IMR-90 (cell line): ENCODE measurements at regions not wholly inside any gene's neighbourhood (a gene's known extent, or its start where the extent isn't known, plus 50 kb on each side); places are given as distances from the start of the nearest gene placed in this dataset.

ENCODE experiments used
- ATAC-seq: fragments of 200-7000 bp; cut with Tn5 transposase; 2 replicates; pipeline ENCODE4 v1.9.1; 2020; ENCODE audit warnings: low read depth, mild to moderate bottlenecking, moderate library complexity
- BruUV-seq: library from RNA; stranded (reverse); fragments of 400-500 nt; replicated peaks from 2 replicates; lab custom pipeline; 2021; lab: Mats Ljungman, UMichigan
- CTCF ChIA-PET: fragments of 300-600 bp; formaldehyde crosslinking; extraction: SDS; loops from one replicate; lab custom pipeline; 2021; ENCODE audit warnings: antibody characterized with exemption; lab: Yijun Ruan, JAX
- POLR2A ChIA-PET: fragments of 300-600 bp; sonication (Branson Sonifier 250); formaldehyde crosslinking; loops from one replicate; lab custom pipeline; 2022; ENCODE audit warnings: antibody characterized with exemption; ENCODE audit not compliant: unreplicated experiment; lab: Charles Lee
- DNase-seq: peaks from one replicate; pipeline ENCODE4 v3.0.0; 2013
- H2AFZ ChIP-seq: replicated peaks from 2 replicates; pipeline ENCODE3; 2013; ENCODE audit warnings: low read length, mild to moderate bottlenecking; ENCODE audit not compliant: poor library complexity
- H2AK5ac ChIP-seq: 2 replicates; pipeline ENCODE4 v1.6.1; 2013; ENCODE audit warnings: low read depth, low read length, inconsistent platforms
- H2AK9ac ChIP-seq: replicated peaks from 2 replicates; pipeline ENCODE3; 2013; ENCODE audit warnings: mild to moderate bottlenecking, low read depth, low read length, moderate library complexity; ENCODE audit not compliant: poor library complexity
- H2BK120ac ChIP-seq: 2 replicates; pipeline ENCODE4 v1.6.1; 2013; ENCODE audit warnings: low read depth, low read length, inconsistent platforms
- H2BK15ac ChIP-seq: 3 replicates; pipeline ENCODE4 v1.6.1; 2013; ENCODE audit warnings: low read depth, low read length, inconsistent platforms
- H2BK20ac ChIP-seq: 2 replicates; pipeline ENCODE4 v1.6.1; 2013; ENCODE audit warnings: low read depth, mild to moderate bottlenecking, inconsistent platforms, low read length, moderate library complexity
- H2BK5ac ChIP-seq: 2 replicates; pipeline ENCODE4 v1.6.1; 2013; ENCODE audit warnings: mild to moderate bottlenecking, low read depth, low read length, inconsistent platforms; ENCODE audit not compliant: poor library complexity, severe bottlenecking
- H3K14ac ChIP-seq: replicated peaks from 2 replicates; pipeline ENCODE4 v1.6.1; 2013; ENCODE audit warnings: low read depth, low read length, inconsistent platforms
- H3K18ac ChIP-seq: 2 replicates; pipeline ENCODE4 v1.6.1; 2013; ENCODE audit warnings: low read depth, low read length, control low read depth
- H3K23ac ChIP-seq: 2 replicates; pipeline ENCODE4 v1.6.1; 2013; ENCODE audit warnings: low read depth, low read length, inconsistent platforms
- H3K27ac ChIP-seq: 2 replicates; pipeline ENCODE4 v1.5.1; 2013; ENCODE audit warnings: mild to moderate bottlenecking, control low read depth, low read length; ENCODE audit not compliant: insufficient read depth
- H3K27me3 ChIP-seq: 2 replicates; pipeline ENCODE4 v1.6.1; 2013; ENCODE audit warnings: low read length; ENCODE audit not compliant: control insufficient read depth, insufficient read depth
- H3K36me3 ChIP-seq: 2 replicates; pipeline ENCODE4 v1.6.1; 2013; ENCODE audit warnings: low read length, mixed read lengths; ENCODE audit not compliant: control insufficient read depth, insufficient read depth
- H3K4ac ChIP-seq: 2 replicates; pipeline ENCODE4 v1.6.1; 2013; ENCODE audit warnings: low read depth, low read length, inconsistent platforms
- H3K4me1 ChIP-seq: 2 replicates; pipeline ENCODE4 v1.6.1; 2013; ENCODE audit warnings: low read length, mixed read lengths; ENCODE audit not compliant: control insufficient read depth, insufficient read depth
- H3K4me2 ChIP-seq: 2 replicates; pipeline ENCODE4 v1.6.1; 2013; ENCODE audit warnings: low read depth, mild to moderate bottlenecking, control low read depth, low read length, moderate library complexity
- H3K4me3 ChIP-seq: 2 replicates; pipeline ENCODE4 v1.5.1; 2013; ENCODE audit warnings: low read depth, mild to moderate bottlenecking, control low read depth, low read length, moderate library complexity; ENCODE audit not compliant: insufficient read depth
- H3K56ac ChIP-seq: 2 replicates; pipeline ENCODE4 v1.6.1; 2013; ENCODE audit warnings: low read length, inconsistent platforms; ENCODE audit not compliant: insufficient read depth; ENCODE audit errors: extremely low read depth
- H3K79me1 ChIP-seq, 2 experiments: 2 replicates each; pipeline ENCODE4 v1.6.1; 2013; ENCODE audit warnings: low read length in 2 of 2, inconsistent platforms in 1 of 2, low read depth in 1 of 2
- H3K9ac ChIP-seq: 2 replicates; pipeline ENCODE4 v1.6.1; 2013; ENCODE audit warnings: low read depth, low read length, control low read depth
- H3K9me1 ChIP-seq: 2 replicates; pipeline ENCODE4 v1.6.1; 2013; ENCODE audit warnings: low read length, inconsistent platforms; ENCODE audit not compliant: insufficient read depth
- H3K9me3 ChIP-seq: 2 replicates; pipeline ENCODE4 v1.6.1; 2013; ENCODE audit warnings: low read length; ENCODE audit not compliant: control insufficient read depth, insufficient read depth
- H4K20me1 ChIP-seq: 2 replicates; pipeline ENCODE4 v1.6.1; 2013; ENCODE audit warnings: low read length, inconsistent platforms; ENCODE audit not compliant: insufficient read depth
- H4K5ac ChIP-seq: 2 replicates; pipeline ENCODE4 v1.6.1; 2013; ENCODE audit warnings: mild to moderate bottlenecking, low read depth, low read length, control low read depth
- H4K8ac ChIP-seq, 2 experiments: 2 replicates each; pipeline ENCODE4 v1.6.1; 2013; ENCODE audit warnings: low read depth in 2 of 2, low read length in 2 of 2, control low read depth in 1 of 2, inconsistent platforms in 1 of 2
- H4K91ac ChIP-seq: 2 replicates; pipeline ENCODE4 v1.6.1; 2013; ENCODE audit warnings: low read depth, low read length, inconsistent platforms; ENCODE audit not compliant: insufficient read depth
- BHLHE40 ChIP-seq: fragments of 150-350 bp; IDR thresholded peaks from 2 replicates; pipeline ENCODE4 v1.6.1; 2016; ENCODE audit warnings: mild to moderate bottlenecking, low read depth, low read length
- CEBPB ChIP-seq: IDR thresholded peaks from 2 replicates; pipeline ENCODE4 v1.6.1; 2012; ENCODE audit warnings: low read depth, low read length, improper control_type of control experiment
- CHD1 ChIP-seq: IDR thresholded peaks from 2 replicates; pipeline ENCODE4 v1.6.1; 2012; ENCODE audit warnings: low read depth, low read length, improper control_type of control experiment
- CTCF ChIP-seq: conservative IDR thresholded peaks from 2 replicates; pipeline ENCODE4 v1.5.1; 2012; ENCODE audit warnings: mild to moderate bottlenecking, low read depth, low read length, improper control_type of control experiment
- ELK1 ChIP-seq: fragments of 150-350 bp; IDR thresholded peaks from 2 replicates; pipeline ENCODE4 v1.6.1; 2016; ENCODE audit warnings: low read depth, mild to moderate bottlenecking, low read length, moderate library complexity, borderline replicate concordance
- FOS ChIP-seq: fragments of 150-350 bp; IDR thresholded peaks from 2 replicates; pipeline ENCODE4 v1.6.1; 2016; ENCODE audit warnings: low read depth, low read length
- MAFK ChIP-seq: IDR thresholded peaks from 2 replicates; pipeline ENCODE4 v1.6.1; 2012; ENCODE audit warnings: low read depth, low read length, improper control_type of control experiment
- RAD21 ChIP-seq: IDR thresholded peaks from 2 replicates; pipeline ENCODE4 v1.6.1; 2012; ENCODE audit warnings: low read length, improper control_type of control experiment
- SMC3 ChIP-seq: fragments of 150-350 bp; IDR thresholded peaks from 2 replicates; pipeline ENCODE4 v1.6.1; 2016; ENCODE audit warnings: low read depth, mild to moderate bottlenecking, antibody characterized with exemption, low read length, moderate library complexity
- USF2 ChIP-seq: fragments of 150-350 bp; IDR thresholded peaks from 2 replicates; pipeline ENCODE4 v1.6.1; 2017; ENCODE audit warnings: mild to moderate bottlenecking, antibody characterized with exemption, low read length, low read depth
- WGBS, 2 experiments: methylation state at CpG; one replicate each; pipeline versions ENCODE4 v1.1.5 to v1.1.7; 2013; ENCODE audit warnings: missing lambda C conversion rate in 2 of 2; ENCODE audit not compliant: insufficient read length in 1 of 2; ENCODE audit errors: extremely low coverage in 2 of 2; 5-methylcytosine and 5-hydroxymethylcytosine counted together
- dilution Hi-C: fragments of 300-500 bp; cut with HindIII; formaldehyde crosslinking; loops from one replicate; pipeline ENCODE4 v1.14.3; 2018; ENCODE audit warnings: low sequenced_read_pairs; ENCODE audit not compliant: unreplicated experiment
- in situ Hi-C: fragments of 300-500 bp; cut with MboI; formaldehyde crosslinking; loops from 3 replicates; pipeline ENCODE4 v1.14.3; 2019; ENCODE audit warnings: low sequenced_read_pairs, inconsistent platforms, mixed read lengths
- intact Hi-C: fragments of 100-400 bp; cut with micrococcal nuclease; formaldehyde crosslinking; loops from 2 replicates; pipeline ENCODE4 v1.10.0; 2022

GRCh38 chr2:35410431-35411061 lies 945.0 kb upstream of the CRIM1 start:
- in situ Hi-C loops (loop anchor here (5.0 kb wide), 1 partner anchor 1313 kb away; no protein-coding TSS in a partner anchor), intact Hi-C loops (loop anchor here (1.0 to 2.0 kb wide), 2 partner anchors 1314 to 1736 kb away; no protein-coding TSS in a partner anchor), dilution Hi-C loops (no loop called here)
- Histone ChIP-seq H2AK5ac (no peak overlapping the region), H3K4me1 (no peaks in the 10 kb centered on the region), H3K9me1 (no peaks in the 10 kb centered on the region), H4K8ac (no peak overlapping the region), H3K79me1 (no peaks in the 10 kb centered on the region), H3K4me2 (no peak overlapping the region), H3K9me3 (no peaks in the 10 kb centered on the region), H2BK120ac (no peak overlapping the region), H4K20me1 (no peaks in the 10 kb centered on the region), H2AK9ac (no peak overlapping the region), H3K56ac (no peak overlapping the region), H2AFZ (no peak overlapping the region), H3K27me3 (no peaks in the 10 kb centered on the region), H3K4me3 (no peak overlapping the region), H3K18ac (no peak overlapping the region), H2BK15ac (no peak overlapping the region), H2BK20ac (no peak overlapping the region), H3K27ac (no peak overlapping the region), H3K36me3 (no peaks in the 10 kb centered on the region), H3K9ac (no peak overlapping the region), H4K91ac (no peak overlapping the region), H3K4ac (no peak overlapping the region), H3K14ac (no peak overlapping the region), H3K23ac (no peak overlapping the region), H4K5ac (no peak overlapping the region), H2BK5ac (no peak overlapping the region)
- no CpG with 5 or more reads among the region's 5 CpGs for WGBS, 2 experiments
- TF ChIP-seq RAD21 = peak; percentile 64
- peak; percentile 75 for TF ChIP-seq SMC3
- no peak for TF ChIP-seq FOS
- no peak for TF ChIP-seq MAFK
- no peak for TF ChIP-seq CEBPB
- no peak for TF ChIP-seq USF2
- peak; percentile 70 for TF ChIP-seq CTCF
- no peak for TF ChIP-seq CHD1
- TF ChIP-seq ELK1 = no peak
- TF ChIP-seq BHLHE40 = no peak
- ChIA-PET POLR2A (no interaction called here), CTCF (interaction anchor here (0.6 to 0.7 kb wide), 3 partner anchors 9 to 1731 kb away, joined by 3 to 4 read pairs (median 3); no protein-coding TSS in a partner anchor)
- BruUV-seq = no TSS peak
- peak; percentile 29 for DNase-seq
- no peak for ATAC-seq
